Choroid plexus epithelial cell (primary cell): ENCODE measurements at regions not wholly inside any gene's neighbourhood (a gene's known extent, or its start where the extent isn't known, plus 50 kb on each side); places are given as distances from the start of the nearest gene placed in this dataset.
"Not testable (repeated sequence)": the region's sequence is repeated elsewhere in the genome, so short reads cannot be mapped to it uniquely, and the experiment has no call there.

Experiments
- DNase-seq: peaks from one replicate; pipeline ENCODE4 v3.0.0-alpha.2; 2010; ENCODE audit warnings: low read depth
- H3K4me3 ChIP-seq: 2 replicates; pipeline ENCODE4 v1.5.1; 2011; ENCODE audit warnings: low read depth, mild to moderate bottlenecking, control low read depth, low read length, moderate library complexity
- TF ChIP-seq, protein P1 (sequence below): conservative IDR thresholded peaks from 2 replicates; pipeline ENCODE4 v1.5.1; 2011; ENCODE audit warnings: low read depth, mild to moderate bottlenecking, control low read depth, inconsistent platforms, low read length, moderate library complexity

DNA sequence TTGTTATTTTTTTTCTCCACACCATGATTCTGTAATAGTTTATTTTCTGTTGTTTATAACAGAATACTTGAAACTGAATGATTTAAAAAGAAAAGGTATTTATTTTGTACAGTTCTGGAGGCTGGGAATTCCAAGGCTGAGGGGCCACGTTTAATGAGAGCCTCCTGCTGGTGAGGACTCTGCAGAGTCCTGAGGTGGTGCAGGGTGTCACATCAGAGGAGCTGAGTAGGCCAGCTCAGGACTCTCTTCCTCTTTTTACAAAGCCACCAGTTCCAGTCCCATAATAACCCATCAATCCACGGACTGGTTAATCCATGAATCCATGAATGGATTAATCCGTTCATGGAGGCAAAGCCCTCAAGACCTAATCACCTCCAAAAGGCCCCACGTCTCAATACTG is 71.6 kb downstream of the TFAP2A start:
- no peak overlapping the region for H3K4me3 ChIP-seq
- DNase-seq, result no peak
- TF ChIP-seq, protein P1, sequence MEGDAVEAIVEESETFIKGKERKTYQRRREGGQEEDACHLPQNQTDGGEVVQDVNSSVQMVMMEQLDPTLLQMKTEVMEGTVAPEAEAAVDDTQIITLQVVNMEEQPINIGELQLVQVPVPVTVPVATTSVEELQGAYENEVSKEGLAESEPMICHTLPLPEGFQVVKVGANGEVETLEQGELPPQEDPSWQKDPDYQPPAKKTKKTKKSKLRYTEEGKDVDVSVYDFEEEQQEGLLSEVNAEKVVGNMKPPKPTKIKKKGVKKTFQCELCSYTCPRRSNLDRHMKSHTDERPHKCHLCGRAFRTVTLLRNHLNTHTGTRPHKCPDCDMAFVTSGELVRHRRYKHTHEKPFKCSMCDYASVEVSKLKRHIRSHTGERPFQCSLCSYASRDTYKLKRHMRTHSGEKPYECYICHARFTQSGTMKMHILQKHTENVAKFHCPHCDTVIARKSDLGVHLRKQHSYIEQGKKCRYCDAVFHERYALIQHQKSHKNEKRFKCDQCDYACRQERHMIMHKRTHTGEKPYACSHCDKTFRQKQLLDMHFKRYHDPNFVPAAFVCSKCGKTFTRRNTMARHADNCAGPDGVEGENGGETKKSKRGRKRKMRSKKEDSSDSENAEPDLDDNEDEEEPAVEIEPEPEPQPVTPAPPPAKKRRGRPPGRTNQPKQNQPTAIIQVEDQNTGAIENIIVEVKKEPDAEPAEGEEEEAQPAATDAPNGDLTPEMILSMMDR, result no peak

GRCh38 chr6:10341605-10342004 is 73.3 kb downstream of the TFAP2A start:
- DNase-seq, result no peak
- TF ChIP-seq, protein P1, result no peak
- H3K4me3 ChIP-seq, result no peak overlapping the region

GRCh38 chr6:10338151-10338550 is 76.7 kb downstream of the TFAP2A start:
- no peak overlapping the region for H3K4me3 ChIP-seq
- TF ChIP-seq, protein P1, result no peak
- DNase-seq, result no peak

DNA sequence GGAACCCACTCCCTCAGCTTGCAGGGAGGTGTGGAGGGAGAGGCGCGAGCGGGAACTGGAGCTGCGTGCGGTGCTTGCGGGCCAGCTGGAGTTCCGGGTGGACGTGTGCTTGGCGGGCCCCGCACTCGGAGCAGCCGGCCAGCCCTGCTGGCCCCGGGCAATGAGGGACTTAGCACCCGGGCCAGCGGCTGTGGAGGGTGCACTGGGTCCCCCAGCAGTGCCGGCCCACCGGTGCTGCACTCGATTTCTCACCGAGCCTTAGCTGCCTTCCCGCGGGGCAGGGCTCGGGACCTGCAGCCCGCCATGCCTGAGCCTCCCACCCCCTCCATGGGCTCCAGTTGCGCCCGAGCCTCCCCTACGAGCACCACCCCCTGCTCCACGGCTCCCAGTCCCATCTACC is 77.5 kb downstream of the TFAP2A start:
- H3K4me3 ChIP-seq, DNase-seq: not testable (repeated sequence)

DNA sequence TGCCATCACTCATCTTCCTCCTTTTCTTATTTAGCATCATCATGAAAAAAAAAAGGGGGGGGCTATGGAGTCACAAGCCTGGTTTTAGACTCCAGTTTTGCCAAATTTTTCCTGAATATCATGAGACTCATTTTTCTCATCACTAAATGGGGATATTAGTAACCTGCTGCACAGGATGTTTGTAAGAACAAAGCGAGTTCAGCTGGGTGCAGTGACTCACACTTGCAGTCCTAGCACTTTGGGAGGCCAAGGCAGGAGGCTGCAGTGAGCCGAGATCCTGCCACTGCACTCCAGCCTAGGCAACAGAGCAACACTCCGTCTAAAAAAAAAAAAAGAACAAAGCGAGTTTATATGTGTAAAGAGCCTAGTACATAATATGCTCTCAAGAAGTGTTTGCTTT is 82.8 kb downstream of the TFAP2A start:
- TF ChIP-seq, protein P1, result no peak
- DNase-seq, result no peak

GRCh38 chr6:10331334-10331968 is 83.4 kb downstream of the TFAP2A start:
- no peak overlapping the region for H3K4me3 ChIP-seq
- TF ChIP-seq, protein P1, result no peak
- no peak for DNase-seq

More for the DNA sequence above, 82.8 kb downstream of the TFAP2A start:
- H3K4me3 ChIP-seq, result no peak overlapping the region

- H3K4me3 ChIP-seq, result no peak overlapping the region
- TF ChIP-seq, protein P1, result no peak
- no peak for DNase-seq
These were observed 84.4 kb downstream of the TFAP2A start for GRCh38 chr6:10330515-10330914.

- TF ChIP-seq, protein P1, result no peak
- H3K4me3 ChIP-seq, result no peak overlapping the region
- DNase-seq, result no peak
These were observed 91.9 kb downstream of the TFAP2A start for GRCh38 chr6:10323018-10323417.
